HG03045 (cell line): ENCODE measurements at regions not wholly inside any gene's neighbourhood (a gene's known extent, or its start where the extent isn't known, plus 50 kb on each side); places are given as distances from the start of the nearest gene placed in this dataset.
"Not testable (repeated sequence)": the region's sequence is repeated elsewhere in the genome, so short reads cannot be mapped to it uniquely, and the experiment has no call there.

ENCODE experiments used
- ATAC-seq: cut with Tn5 transposase; IDR thresholded peaks from one replicate; pipeline ENCODE4 v1.9.1; 2021; ENCODE audit warnings: mild to moderate bottlenecking, moderate library complexity; ENCODE audit not compliant: unreplicated experiment

DNA sequence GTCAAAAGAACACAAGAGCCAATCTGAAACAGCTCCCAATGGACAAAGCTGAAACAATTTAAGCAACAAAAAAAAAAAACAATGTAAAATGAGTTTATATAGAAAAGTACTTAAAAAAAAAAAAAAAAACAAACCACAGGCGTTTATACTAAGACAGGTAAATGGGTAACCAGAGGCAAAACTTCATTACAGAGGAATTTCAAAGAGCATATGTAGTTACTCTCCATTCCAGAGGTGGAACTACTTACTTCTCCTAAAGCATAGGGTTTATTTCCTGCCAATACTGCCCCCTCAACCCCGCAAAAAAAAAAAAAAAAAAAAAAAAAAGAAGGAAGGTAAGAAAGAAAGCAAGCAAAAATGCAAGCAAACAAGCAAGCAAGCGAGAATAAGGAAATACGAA lies 132.9 kb downstream of the LIG4 start:
- ATAC-seq, result no peak

DNA sequence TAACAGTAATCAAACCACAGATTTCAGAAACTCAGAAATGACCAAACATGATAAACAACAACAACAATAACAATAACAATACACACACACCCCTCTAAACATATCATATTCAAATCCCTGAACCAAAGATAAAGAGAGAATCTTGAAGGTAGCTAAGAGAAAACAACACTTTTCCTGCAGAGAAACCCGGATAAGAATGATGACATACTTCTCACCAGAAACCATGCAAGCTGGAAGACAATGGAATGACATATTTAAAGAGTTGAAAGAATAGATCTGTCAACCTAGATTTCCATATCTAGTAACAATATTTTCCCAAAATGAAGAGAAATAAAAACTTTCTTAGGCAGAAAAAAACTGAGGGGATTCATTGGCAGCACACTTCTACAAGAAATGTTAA lies 138.1 kb downstream of the LIG4 start:
- no peak for ATAC-seq

DNA sequence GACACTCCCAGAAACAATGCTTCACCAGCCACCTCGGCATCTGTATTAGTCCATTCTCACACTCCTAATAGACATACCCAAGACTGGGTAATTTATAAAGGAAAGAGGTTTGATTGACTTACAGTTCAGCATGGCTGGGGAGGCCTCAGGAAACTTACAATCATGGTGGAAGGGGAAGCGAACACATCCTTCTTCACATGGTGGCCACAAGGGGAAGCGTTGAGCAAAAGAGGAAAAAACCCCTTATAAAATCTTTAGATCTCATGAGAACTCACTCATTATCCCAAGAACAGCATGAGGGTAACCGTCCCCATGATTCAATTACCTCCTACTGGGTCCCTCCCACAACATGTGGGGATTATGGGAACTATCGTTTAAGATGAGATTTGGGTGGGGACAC lies 140.9 kb downstream of the LIG4 start:
- ATAC-seq, result not testable (repeated sequence)

DNA sequence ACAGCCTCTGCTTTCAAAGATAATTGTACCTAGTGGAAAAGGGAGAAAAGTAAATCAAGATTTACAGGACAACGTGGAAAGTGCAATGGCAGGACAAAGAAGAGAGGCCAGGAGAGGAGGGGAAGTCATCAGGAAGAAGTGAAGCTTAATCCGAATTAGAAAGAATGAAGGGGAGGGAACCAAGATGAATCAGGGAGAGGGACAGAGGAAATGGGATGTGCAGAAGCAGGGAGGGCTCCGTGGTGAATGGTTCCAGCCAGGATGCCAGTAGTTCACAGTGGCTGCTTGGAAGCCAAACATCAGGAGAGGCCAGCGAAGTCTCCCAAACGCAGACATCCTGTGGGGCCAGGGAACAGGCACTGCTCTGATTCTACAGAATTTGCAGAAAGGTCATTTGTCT lies 144.4 kb downstream of the LIG4 start:
- no peak for ATAC-seq

DNA sequence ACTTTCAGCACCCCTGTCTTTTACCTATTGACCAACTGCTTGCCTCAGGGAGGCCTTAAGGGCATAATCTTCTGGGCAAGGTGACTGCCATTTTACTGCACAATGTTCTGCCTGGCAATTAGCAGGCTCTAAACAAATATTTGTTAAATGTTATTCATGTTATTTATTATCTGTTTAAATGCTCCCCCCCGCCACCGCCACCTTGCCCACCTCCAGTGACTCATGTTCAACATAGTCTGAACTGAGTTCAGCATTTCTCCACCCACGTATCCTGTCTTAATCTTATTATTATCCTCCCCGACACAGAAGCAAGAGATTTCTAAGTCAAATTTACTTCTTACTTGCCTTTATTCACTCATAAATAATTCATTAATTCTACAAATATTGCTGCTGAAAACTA lies 144.8 kb downstream of the LIG4 start:
- ATAC-seq, result no peak

DNA sequence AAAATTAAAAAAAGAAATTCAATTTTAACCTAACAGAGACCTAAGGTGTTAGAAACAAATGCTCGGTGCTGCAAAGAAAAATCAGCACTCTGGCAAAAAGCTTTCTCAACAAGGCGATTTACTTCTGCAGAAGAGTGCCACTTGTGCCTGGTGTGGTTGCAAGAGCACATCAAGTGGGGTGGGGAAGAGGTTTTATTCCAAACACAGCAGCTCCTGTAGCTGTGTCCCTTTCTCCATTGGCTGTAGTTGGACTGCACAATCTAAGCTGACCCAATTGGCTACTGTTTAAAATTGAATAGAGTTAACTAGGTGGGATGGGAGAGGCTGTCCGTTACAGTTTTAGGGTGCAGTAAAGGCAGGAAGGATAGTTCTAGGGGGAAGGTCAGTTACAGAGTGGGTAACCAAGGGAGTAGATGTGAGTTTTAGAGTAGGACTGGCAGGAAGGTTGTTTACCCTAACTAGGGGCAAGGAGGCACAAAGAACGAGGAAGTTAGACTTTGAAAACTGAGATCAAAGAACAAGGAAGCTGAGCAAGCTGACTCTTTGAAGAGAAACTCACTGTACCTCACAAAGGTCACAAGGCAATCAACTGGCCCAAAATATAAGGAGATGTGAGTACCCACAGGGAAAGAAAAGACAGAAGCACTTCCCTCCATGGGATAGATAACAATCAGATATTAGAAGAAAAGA lies 145.7 kb downstream of the LIG4 start:
- no peak for ATAC-seq

DNA sequence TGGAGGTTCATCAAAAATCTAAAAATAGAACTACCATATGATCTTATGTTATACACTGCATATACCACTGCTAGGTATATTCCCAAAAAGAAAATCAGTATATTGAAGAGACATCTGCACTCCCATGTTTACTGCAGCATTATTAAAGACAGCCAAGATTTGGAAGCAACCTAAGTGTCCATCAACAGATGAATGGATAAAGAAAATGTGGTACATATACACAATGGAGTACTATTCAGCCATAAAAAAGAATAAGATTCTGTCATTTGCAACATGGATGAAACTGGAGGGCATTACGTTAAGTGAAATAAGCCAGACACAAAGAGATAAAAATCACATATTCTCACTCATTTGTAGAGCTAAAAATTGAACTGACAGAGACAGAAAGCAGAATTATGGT lies 151.0 kb downstream of the LIG4 start:
- ATAC-seq, result not testable (repeated sequence)

DNA sequence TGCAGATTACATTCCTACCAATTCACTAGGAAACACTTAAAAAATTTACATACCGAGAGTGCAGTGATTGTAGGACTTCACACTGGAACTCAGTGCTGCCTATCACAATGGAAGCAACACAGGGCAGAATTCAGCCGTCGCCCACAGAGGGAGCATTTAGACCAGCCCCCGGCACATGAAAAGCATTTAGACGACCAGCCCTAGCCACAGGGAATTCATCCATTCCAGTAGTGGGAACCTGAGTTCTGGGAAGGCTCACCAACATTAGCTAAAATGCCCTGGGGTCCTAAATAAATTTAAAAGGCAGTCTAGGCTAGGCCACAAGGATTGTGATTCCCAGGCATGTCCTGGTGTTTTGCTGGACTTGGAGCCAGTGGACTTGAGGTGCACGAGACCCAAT lies 155.2 kb downstream of the LIG4 start:
- ATAC-seq, result no peak

DNA sequence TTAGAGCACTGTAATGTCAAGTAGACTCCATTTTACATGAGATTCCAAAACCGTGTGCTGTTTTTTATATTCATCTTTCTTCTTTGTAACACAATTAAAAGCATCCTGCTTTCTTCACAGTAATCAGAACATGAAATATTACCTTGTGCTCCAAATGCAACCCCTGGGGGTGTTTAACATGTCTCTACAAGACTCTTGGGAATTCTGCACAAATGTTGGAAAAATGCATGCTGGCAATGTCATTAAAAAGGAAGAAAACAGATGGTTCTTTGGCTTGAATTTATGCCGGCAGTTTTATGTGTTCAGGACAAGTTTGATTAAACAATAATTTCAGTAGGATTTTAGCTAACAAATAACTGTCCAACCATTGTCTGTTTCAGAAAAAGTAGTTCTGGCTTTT lies 159.1 kb downstream of the LIG4 start:
- ATAC-seq, result no peak

DNA sequence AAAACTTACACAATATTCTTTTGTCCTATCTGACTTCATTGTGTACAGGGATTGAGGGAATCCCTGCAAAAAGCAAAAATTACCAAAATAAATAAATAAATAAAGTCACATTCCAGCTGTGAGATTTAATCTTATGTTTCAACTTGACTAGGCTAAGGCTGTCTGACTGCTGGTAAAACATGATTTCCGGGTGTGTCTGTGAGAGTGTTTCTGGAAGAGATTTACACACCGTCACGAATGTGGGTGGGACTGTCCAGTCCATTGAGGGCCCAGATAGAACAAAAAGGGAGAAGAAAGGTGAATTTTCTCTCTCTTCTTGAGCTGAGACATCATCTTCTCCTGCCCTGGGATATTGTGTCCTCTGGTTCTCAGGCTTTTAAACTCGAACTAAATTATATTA lies 166.1 kb downstream of the LIG4 start:
- no peak for ATAC-seq

DNA sequence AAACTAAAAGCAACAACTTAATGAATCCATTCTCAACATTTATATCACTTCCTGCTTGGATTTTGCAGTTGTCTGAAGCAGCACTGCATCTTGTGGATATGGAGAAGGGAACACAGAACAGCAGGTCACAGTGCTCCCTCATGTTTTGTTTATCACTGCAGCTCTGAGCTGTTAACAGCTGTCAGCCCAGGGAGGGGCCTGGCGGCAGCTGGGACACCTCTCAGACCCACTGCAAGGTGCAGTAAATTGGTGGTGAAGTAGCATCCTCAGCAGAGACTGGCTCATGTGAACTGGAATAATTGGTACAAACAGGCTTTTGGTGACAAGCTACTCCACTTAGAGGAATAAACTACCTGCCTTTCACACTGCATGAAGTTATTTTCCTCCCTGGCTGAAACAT lies 170.4 kb downstream of the LIG4 start:
- ATAC-seq, result no peak

DNA sequence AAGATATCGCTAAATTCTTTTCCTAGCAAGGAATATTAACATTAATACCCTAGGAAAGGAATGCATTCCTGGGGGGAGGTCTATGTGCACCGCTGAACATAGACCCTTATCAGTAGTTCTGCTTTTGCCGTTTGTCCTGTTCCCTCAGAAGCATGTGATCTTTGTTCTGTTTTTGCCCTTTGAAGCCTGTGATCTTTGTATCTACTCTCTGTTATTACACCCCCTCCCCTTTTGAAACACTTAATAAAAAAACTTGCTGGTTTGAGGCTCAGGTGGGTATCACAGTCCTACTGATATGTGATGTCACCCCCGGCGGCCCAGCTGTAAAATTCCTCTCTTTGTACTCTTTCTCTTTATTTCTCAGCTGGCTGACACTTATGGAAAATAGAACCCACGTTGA lies 172.5 kb downstream of the LIG4 start:
- ATAC-seq, result not testable (repeated sequence)

DNA sequence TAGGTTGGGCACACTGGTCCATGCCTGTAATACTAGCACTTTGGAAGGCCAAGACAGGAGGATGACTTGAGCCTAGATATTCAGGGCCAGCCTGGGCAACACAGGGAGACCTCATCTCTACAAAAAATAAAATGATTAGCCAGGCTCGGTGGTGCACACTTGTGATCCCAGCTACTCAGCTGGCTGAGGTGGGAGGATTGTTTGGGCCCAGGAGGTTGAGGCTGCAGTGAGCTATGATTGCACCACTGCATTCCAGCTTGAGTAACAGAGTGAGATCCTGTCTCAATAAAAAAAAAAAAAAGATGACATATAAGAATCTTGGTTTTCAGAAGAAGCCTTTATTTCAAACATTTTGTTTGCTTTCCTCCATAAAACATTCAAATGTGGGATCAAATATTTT lies 178.0 kb downstream of the LIG4 start:
- no peak for ATAC-seq

DNA sequence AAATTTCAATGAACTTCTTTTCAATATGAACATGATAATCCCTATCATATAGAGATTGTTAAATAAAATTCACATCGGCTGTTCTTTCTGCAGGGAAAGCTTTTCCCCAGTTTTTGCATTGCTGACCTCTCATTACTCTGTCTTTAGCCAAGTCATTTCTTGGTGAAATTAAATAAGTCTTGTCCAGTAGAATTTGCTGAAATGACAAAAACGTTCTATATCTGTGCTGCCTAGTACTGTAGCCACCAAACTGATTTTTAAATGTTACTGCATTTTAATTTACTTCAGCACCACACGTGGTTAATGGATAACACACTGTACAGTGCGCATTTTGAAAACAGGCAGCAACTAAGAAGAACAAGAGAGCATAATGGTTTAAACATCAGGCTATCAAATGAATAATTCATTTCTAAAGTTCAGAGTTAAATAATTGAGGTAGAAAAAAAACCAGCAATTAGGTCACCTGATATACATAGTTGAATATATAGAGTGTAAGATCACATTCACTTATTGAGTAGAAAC lies 178.9 kb downstream of the LIG4 start:
- no peak for ATAC-seq

DNA sequence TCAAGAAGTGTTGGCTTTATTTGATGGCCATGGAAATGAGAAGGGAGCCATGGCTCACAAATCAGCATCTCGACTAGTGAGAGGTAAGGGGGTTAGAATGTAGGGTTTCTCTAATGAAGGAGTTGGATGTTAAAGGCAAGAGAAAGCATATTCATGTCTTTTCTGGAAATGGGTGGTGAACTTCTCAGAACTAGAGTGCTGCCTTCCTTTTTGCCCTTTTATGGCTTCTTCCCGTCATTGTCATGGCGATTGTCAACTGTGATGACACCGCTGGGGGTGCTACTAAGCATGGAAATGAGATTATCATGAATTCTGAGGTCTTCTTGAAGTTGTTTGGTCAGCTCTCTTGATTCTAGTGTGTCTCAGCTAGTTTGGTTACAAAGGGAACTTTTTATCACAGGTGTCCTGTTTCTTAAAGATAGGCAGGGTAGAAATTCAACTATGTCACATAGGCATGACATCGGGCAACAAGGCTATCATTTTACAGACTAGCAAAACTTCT lies 180.4 kb downstream of the LIG4 start:
- no peak for ATAC-seq

DNA sequence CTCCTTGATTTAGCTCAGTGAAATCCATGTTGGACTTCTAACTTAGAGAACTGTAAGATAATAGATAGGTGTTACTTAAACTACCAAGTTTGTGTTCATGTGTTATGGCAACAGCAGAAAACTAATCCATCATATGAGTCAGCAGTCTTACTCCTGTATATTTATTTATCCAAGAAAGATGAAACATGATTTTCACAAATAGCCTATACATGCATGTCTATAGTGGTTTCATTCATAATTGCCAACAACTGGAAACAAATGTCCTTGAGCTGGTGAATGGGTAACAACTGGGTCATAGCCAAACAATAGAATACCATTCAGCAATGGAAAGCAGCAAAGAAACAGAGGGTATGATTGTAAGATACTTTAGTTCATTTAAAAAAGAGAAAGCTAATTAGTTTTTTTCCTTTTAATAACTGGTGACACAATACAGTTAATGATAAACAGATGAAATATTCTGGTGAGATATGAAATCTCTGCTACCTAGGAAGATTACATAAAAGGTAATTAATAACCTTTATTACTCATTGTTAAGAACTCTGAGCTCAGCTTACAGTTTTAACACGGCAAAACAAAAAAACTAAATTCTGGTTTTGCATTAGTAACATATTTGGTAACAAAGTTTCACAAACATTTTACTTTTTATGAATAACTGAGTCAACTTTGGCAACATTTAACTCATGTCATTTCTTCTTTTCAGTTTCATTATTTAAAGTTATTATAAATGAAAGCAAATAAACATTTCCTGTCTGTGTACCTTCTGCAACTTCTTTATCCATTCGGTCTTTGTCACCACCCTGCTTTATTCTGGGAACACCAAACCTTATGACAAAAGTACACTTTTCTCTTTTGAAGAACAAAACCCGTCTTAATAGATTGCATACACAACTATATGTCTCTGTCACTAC lies 181.3 kb downstream of the LIG4 start:
- no peak for ATAC-seq

DNA sequence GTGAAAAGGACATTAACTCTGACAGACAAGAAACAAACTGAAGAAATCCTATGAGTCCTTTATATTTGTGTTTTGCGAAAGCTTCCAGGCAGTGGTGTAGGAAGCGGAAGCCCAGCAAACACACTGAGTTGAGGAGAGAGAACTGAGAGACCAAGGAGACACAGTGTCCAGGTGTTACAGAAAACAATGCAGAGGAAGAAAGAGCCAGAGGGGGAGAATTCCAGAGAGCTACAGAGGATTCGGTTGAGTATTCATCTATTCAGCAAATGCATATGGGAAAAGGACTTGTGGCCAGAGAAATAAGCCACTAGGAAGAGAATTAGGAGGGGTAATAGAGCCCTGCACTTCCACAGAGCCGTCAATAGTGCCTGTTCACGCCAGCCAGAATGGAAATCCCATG lies 183.5 kb downstream of the LIG4 start:
- no peak for ATAC-seq

DNA sequence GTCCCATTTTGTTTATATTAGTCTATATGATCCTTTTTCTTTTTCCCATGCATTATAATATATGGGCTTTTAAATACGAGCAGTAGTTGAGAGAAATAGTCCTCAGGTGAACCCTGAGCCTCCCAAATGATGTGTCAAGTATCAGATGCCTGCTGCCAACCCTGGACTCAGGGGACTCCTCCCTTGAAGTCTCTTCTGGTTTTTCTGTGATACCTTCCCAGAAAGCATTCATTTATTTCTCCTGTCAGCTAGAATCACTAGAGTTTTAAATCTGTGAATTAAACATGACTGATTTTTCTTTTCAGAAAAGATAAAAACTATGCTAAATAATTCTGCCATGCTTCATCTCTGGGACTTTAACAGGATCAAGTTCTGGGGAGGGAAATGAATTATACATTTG lies 184.6 kb downstream of the LIG4 start:
- ATAC-seq, result no peak

DNA sequence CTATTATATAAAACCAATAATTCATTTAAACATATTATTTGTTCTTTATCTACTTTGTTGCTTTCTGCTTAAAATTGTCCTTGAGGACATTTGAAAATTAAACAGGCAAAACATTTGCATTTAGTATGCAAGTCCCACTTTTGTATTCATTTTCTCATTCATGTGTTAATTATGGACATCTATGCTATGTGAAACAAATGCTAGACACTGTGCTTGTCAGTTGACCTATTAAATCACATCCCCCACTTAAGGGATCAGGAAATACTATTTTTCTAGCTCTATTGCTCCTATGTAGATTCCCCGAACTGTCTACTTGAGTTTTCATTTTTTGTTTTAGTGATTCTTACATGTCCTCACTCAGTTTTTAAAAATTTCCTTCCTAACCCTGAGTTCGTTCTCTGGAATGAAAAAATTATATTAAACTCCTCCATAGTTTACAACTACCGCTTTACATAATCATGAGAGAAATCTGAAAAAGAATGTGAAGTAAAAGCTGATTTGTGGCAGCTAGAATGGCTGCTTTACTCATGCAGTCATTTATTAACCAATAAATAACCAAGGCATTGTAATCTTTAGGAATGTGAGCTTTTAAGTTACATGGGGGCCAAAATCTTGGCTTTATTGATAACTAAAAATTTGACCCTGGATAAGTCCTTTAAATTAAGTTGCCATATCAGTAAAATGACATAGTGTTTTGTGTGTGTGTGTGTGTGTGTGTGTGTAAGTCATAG lies 188.5 kb downstream of the LIG4 start:
- ATAC-seq, result no peak

DNA sequence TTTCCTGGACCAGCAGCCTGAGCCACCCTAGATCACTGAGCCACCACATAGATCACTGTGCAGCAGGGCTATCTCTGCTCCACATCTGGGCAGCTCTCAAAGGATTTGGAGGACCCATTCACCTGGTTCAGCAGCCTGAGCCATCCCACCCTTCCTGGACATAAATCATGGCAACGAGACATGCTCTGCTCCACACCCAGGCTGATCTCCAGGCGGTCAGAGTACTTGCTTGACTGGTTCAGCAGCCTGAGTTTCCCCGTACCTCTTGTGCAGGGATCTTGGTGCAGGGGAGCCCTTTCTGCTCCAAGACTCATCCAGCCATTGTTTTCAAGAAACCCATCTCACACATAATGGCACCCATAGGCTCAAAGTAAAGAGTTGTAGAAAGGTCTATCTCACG lies 195.3 kb downstream of the LIG4 start:
- ATAC-seq, result no peak

DNA sequence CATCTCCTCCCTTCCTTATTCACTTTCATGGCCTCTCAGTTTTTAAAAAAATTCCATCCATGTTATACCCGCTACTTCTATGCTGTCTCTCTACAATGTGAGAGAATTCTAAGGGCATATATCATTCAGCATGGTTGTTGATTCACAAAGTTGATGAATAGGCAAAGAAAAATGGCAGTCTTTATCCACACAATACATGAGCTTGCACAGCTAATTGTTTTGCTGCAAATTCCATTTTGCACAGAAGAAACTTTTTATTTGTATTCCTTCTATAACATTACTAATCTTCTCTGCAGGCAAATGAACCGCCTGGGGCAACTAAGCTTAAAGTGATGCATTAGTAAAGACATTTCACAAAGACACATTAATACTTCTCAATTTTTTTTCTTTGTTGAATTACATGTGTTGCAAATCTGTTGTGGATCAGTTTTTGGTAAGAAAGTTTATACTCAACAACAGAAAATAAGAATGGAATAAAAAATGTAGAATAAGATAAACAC lies 196.9 kb downstream of the LIG4 start:
- ATAC-seq, result no peak
